GM23338 (cell line): ENCODE measurements at regions not wholly inside any gene's neighbourhood (a gene's known extent, or its start where the extent isn't known, plus 50 kb on each side); places are given as distances from the start of the nearest gene placed in this dataset.
A peak's percentile ranks its signal among the peaks of the same experiment; 100 is the strongest.

Experiments used
- ATAC-seq: fragments of 200-7000 bp; cut with Tn5 transposase; 3 replicates; pipeline ENCODE4 v1.9.1; 2020
- DNase-seq: peaks from one replicate; pipeline ENCODE4 v3.0.0-alpha.2; 2015; ENCODE audit warnings: low spot score
- H2AFZ ChIP-seq: fragments of 200-600 bp; sonication (generic); 2 replicates; pipeline ENCODE4 v1.8.0; 2016; ENCODE audit warnings: antibody characterized with exemption, mild to moderate bottlenecking, moderate library complexity
- H3F3A ChIP-seq: fragments of 200-600 bp; sonication (generic); replicated peaks from 2 replicates; pipeline ENCODE4 v1.8.0; 2017; ENCODE audit warnings: antibody characterized with exemption, mixed run types, low read depth
- H3K27ac ChIP-seq: fragments of 200-600 bp; sonication (generic); 2 replicates; pipeline ENCODE4 v1.6.1; 2016; ENCODE audit warnings: low read depth
- H3K27me3 ChIP-seq: fragments of 200-600 bp; sonication (generic); 2 replicates; pipeline ENCODE4 v1.8.0; 2016; ENCODE audit warnings: mild to moderate bottlenecking, mixed run types, moderate library complexity; ENCODE audit not compliant: insufficient read depth
- H3K36me3 ChIP-seq: fragments of 200-600 bp; sonication (generic); 2 replicates; pipeline ENCODE4 v1.8.0; 2016; ENCODE audit warnings: mild to moderate bottlenecking; ENCODE audit not compliant: insufficient read depth
- H3K4me1 ChIP-seq: fragments of 200-600 bp; sonication (generic); 2 replicates; pipeline ENCODE4 v1.8.0; 2016; ENCODE audit warnings: mild to moderate bottlenecking, moderate library complexity; ENCODE audit not compliant: insufficient read depth
- H3K4me2 ChIP-seq: fragments of 200-600 bp; sonication (generic); 2 replicates; pipeline ENCODE4 v1.7.1; 2017; ENCODE audit warnings: mixed run types
- H3K4me3 ChIP-seq: fragments of 200-600 bp; sonication (generic); 2 replicates; pipeline ENCODE4 v1.6.1; 2016; ENCODE audit warnings: mixed run types
- H3K79me2 ChIP-seq: fragments of 200-600 bp; sonication (generic); replicated peaks from 2 replicates; pipeline ENCODE4 v1.8.0; 2017; ENCODE audit warnings: mild to moderate bottlenecking; ENCODE audit not compliant: insufficient read depth
- H3K9me2 ChIP-seq: fragments of 200-600 bp; sonication (generic); 2 replicates; pipeline ENCODE4 v1.8.0; 2017; ENCODE audit not compliant: insufficient read depth
- H4K20me1 ChIP-seq: fragments of 200-600 bp; sonication (generic); replicated peaks from 2 replicates; pipeline ENCODE4 v1.8.0; 2017; ENCODE audit warnings: mild to moderate bottlenecking; ENCODE audit not compliant: insufficient read depth
- H3K27ac Mint-ChIP-seq: 2 replicates; pipeline ENCODE4 v1.8.0; 2020; ENCODE audit warnings: inconsistent platforms, mild to moderate bottlenecking, moderate library complexity, mixed read lengths
- H3K27me3 Mint-ChIP-seq: 3 replicates; pipeline ENCODE4 v1.8.0; 2022; ENCODE audit warnings: low read depth, mild to moderate bottlenecking, moderate library complexity, mixed read lengths, inconsistent platforms; ENCODE audit not compliant: insufficient read depth, poor library complexity
- H3K36me3 Mint-ChIP-seq: 3 replicates; pipeline ENCODE4 v1.8.0; 2021; ENCODE audit warnings: low read depth, mild to moderate bottlenecking, inconsistent platforms, moderate library complexity, mixed read lengths
- H3K4me1 Mint-ChIP-seq: 3 replicates; pipeline ENCODE4 v1.8.0; 2020; ENCODE audit warnings: mild to moderate bottlenecking, inconsistent platforms, mixed read lengths
- H3K4me3 Mint-ChIP-seq: 3 replicates; pipeline ENCODE4 v1.8.0; 2021; ENCODE audit warnings: moderate library complexity, mild to moderate bottlenecking, inconsistent platforms, mixed read lengths
- H3K9me3 Mint-ChIP-seq: 3 replicates; pipeline ENCODE4 v1.8.0; 2020; ENCODE audit warnings: moderate library complexity, mild to moderate bottlenecking, inconsistent platforms, mixed read lengths
- CTCF ChIP-seq, 2 experiments: fragments of 200-600 bp in 1 of 2; sonication (generic) in 1 of 2; conservative IDR thresholded peaks; 2 replicates each; pipeline versions ENCODE4 v1.5.1 to v1.6.1; 2016 to 2017; ENCODE audit warnings: antibody characterized with exemption in 2 of 2, low read depth in 2 of 2, mild to moderate bottlenecking in 2 of 2, moderate library complexity in 1 of 2
- ETS1 ChIP-seq: IDR thresholded peaks from 2 replicates; pipeline ENCODE4 v1.6.1; 2016; ENCODE audit warnings: antibody characterized with exemption
- EZH2phosphoT487 ChIP-seq: fragments of 200-600 bp; sonication (generic); IDR thresholded peaks from one replicate; pipeline ENCODE4 v1.8.1; 2018; ENCODE audit warnings: antibody characterized with exemption; ENCODE audit not compliant: unreplicated experiment
- NANOG ChIP-seq: IDR thresholded peaks from 2 replicates; pipeline ENCODE4 v1.6.1; 2016; ENCODE audit warnings: antibody characterized with exemption, borderline replicate concordance
- REST ChIP-seq: IDR thresholded peaks from one replicate; pipeline ENCODE4 v1.6.1; 2018; ENCODE audit warnings: antibody characterized with exemption; ENCODE audit not compliant: unreplicated experiment
- STAT1 ChIP-seq: IDR thresholded peaks from one replicate; pipeline ENCODE4 v1.6.1; 2016; ENCODE audit warnings: antibody characterized with exemption; ENCODE audit not compliant: unreplicated experiment
- ZNF114 ChIP-seq: fragments of 250-450 bp; sonication (Bioruptor Pico); IDR thresholded peaks from 2 replicates; pipeline ENCODE4 v1.5.0; 2020; ENCODE audit warnings: mild to moderate bottlenecking, moderate library complexity

- Mint-ChIP-seq H3K4me3 (no peak overlapping the region), H3K27me3 (no peaks in the 10 kb centered on the region), H3K9me3 (no peaks in the 10 kb centered on the region), H3K27ac (no peak overlapping the region), H3K4me1 (peaks cover 64% of the 10 kb centered on the region), H3K36me3 (no peaks in the 10 kb centered on the region)
- no peaks in the 10 kb centered on the region for H3K79me2 ChIP-seq
- H3K4me1 ChIP-seq: peaks cover 34% of the 10 kb centered on the region
- no peak overlapping the region for H3K27ac ChIP-seq
- no peak overlapping the region for H3K4me2 ChIP-seq
- no peaks in the 10 kb centered on the region for H4K20me1 ChIP-seq
- DNase-seq (peak; percentile 18), ATAC-seq (no peak)
- H3K36me3 ChIP-seq: no peaks in the 10 kb centered on the region
- no peak for TF ChIP-seq ETS1
- no peaks in the 10 kb centered on the region for H3K9me2 ChIP-seq
- H2AFZ ChIP-seq: no peak overlapping the region
- H3K27me3 ChIP-seq: no peaks in the 10 kb centered on the region
- no peaks in the 10 kb centered on the region for H3F3A ChIP-seq
- no peak overlapping the region for H3K4me3 ChIP-seq
These were observed 486.1 kb upstream of the LRRC7 start for GRCh38 chr1:69081668-69082067.

- Mint-ChIP-seq H3K4me3 (no peak overlapping the region), H3K27ac (no peak overlapping the region), H3K27me3 (no peaks in the 10 kb centered on the region), H3K9me3 (no peaks in the 10 kb centered on the region), H3K4me1 (peaks cover 60% of the 10 kb centered on the region), H3K36me3 (no peaks in the 10 kb centered on the region)
- H3F3A ChIP-seq: no peaks in the 10 kb centered on the region
- no peak overlapping the region for H3K4me2 ChIP-seq
- H3K79me2 ChIP-seq: no peaks in the 10 kb centered on the region
- H2AFZ ChIP-seq: no peak overlapping the region
- peaks cover 40% of the 10 kb centered on the region for H3K4me1 ChIP-seq
- ATAC-seq (no peak), DNase-seq (no peak)
- TF ChIP-seq ZNF114 (CRISPR knock-in tag): no peak
- TF ChIP-seq STAT1: no peak
- TF ChIP-seq EZH2phosphoT487: no peak
- TF ChIP-seq ETS1: no peak
- TF ChIP-seq CTCF (conservative IDR thresholded peaks at IDR 0.05; ENCODE audit: low read depth in 2 of 2): no peak
- no peak for TF ChIP-seq REST
- no peak for TF ChIP-seq NANOG
- H3K9me2 ChIP-seq: no peaks in the 10 kb centered on the region
- H3K36me3 ChIP-seq: no peaks in the 10 kb centered on the region
- H3K27ac ChIP-seq: no peak overlapping the region
- no peaks in the 10 kb centered on the region for H3K27me3 ChIP-seq
- no peaks in the 10 kb centered on the region for H4K20me1 ChIP-seq
- no peak overlapping the region for H3K4me3 ChIP-seq
These were observed 485.4 kb upstream of the LRRC7 start for GRCh38 chr1:69082312-69082711.
